NK-92 treated with Interleukin-12 subunit alpha and Interleukin-12 subunit beta, amount 100 ng/mL, for 24 hours (cell line): ENCODE measurements at regions not wholly inside any gene's neighbourhood (a gene's known extent, or its start where the extent isn't known, plus 50 kb on each side); places are given as distances from the start of the nearest gene placed in this dataset.
"Not testable (repeated sequence)": the region's sequence is repeated elsewhere in the genome, so short reads cannot be mapped to it uniquely, and the experiment has no call there.

ENCODE experiments used
- DNase-seq: peaks from one replicate; lab custom pipeline; 2025; lab: John Stamatoyannopoulos, UW

DNA sequence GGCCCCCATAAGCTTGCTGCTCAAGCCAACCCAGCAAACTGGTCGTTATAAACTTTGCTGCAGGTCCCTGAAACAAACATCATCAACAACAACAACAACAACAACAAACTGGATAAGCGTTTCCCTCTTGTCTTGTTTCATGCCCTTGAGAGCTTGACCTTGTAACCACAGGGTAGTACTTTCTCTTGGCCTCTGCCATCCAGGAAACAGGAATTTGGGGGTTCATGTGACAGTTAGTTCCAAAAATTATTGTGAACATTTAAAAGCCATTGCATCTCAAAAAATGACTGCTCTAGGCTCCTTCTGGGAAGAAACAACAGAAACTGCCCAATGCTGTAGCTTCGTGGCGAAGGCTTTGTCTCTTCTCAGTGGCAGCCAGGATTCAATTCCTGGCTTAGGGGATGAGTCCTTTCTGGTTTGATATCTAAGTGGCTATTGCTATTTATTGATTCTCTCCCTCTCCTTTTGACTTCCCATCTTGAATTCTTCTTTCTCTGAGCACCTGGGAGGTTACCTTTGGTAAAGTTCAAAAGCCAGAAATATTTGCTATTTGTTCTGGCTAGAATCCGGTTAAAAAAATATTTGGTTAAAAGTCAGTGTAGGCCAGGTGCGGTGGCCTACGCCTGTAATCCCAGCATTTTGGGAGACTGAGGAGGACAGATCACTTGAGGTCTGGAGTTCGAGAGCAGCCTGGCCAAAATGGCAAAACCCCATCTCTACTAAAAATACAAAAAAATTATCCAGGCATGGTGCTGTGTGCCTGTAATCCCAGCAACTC is 52.0 kb upstream of the CPM start:
- DNase-seq = no peak

DNA sequence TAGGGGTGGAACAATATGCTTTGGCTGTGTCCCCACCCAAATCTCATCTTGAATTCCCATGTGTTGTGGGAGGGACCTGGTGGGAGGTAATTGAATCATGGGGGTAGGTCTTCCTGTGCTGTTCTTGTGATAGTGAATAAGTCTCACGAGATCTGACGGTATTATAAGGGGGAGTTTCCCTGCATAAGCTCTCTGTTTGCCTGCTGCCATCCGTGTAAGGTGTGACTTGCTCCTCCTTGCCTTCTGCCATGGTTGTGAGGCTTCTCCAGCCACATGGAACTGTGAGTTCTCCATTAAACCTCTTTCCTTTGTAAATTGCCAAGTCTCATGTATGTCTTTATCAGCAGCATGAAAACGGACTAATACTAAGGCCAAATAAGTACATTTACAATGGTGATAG is 64.6 kb upstream of the CPM start:
- DNase-seq = not testable (repeated sequence)

DNA sequence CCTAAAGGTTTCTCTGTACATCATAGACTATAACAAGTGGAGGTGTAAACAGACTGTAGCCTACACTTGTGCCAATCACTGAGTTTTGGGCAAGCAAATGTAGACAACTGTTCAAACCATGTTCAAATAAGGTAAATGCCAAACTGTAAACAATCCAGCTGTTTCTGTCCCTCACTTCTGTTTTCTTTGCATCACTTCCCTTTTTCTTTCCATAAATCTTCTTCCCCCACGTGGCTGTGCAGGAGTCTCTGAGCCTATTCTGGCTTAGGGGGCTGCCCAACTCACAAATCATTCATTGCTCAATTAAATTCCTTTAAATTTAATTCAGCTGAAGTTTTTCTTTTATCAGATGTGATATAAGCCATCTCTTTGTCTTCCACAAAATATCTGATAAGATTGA is 65.1 kb upstream of the CPM start:
- no peak for DNase-seq

DNA sequence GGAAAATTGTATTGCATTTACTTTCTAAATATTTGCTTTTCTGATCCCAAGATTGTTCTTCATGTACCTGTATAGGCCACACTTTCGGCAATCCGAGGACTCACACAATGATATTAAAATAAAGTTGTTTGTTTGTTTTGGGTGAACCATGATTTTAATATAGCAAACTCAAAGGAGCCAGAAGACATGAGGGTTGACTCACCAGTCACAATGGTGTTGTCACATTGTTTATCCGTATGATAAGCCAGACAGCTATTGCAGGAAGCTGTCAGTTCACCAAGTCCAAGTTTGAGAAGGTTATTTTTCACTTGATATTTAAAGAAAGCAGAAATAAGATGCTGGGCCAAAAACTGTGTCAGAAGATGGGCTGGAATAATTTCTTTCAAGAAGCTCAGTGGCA is 67.1 kb upstream of the CPM start:
- no peak for DNase-seq

DNA sequence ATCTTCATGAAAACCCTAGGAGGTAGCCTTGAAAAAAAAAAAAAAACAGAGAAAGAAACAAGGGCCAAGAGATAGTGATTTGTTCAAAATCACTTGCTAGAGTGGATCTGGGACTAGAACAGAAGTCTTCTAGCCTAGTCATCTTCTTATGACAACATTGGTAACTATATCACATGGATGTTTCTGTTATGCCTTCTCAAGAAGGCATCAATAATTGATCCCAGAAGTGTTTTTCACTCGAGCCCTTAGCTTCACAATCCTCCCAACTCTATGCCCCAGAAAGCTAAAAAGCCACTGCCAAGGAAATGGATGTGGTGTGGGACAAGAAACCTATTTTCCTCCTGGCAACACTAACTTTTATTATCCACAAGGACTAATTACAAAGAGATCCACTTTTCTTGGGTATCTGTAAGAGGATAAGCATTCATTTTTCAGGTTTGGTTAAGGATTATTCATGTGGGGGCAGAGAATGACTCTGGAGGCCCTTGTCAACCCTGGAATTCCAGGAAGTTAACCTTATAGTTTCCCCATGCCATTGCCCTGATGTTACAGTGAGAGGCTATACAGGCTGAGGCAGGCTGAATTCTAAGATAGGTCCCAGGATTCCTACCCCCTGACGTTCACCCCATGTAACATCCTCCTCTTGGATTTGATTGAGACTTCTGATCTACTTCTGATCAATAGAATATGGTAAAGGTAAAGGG is 67.7 kb upstream of the CPM start:
- DNase-seq = no peak

DNA sequence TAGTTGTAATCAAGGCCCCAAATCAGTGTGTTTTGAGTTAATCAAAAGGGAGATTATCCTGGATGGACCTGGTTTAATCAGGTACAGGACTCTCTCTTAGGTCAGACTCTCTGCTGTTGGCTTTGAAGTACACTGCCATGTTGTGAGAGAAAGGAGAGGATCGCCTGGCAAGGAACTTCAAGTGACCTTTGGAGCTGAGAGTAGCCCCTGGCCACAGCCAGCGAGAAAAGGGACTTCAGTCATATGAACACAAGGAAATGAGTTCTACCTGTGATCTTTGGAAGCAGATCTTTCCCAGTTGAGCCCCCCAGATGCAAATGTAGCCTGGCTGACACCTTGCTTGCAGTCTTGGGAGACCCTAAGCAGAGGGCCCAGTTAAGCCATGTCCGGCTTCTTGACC is 68.3 kb upstream of the CPM start:
- no peak for DNase-seq

DNA sequence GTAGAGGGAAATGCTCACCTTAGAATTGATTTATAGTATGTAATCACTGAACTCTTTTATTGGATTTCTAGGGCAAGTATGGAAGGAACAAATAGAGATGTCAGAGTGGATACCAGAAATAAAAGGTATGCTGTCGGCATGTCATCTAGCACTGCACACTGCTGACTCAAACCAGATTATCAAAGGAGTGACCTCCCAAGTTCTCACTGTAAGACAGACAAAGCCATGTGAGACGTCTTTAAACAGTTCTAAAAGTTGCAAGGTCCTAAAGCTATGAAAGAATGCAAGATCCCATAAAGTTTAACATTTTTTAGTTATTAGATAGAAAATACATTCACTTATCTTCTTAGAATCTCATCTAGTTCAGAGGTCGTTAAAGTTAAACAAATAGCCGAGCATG is 70.0 kb upstream of the CPM start:
- no peak for DNase-seq

DNA sequence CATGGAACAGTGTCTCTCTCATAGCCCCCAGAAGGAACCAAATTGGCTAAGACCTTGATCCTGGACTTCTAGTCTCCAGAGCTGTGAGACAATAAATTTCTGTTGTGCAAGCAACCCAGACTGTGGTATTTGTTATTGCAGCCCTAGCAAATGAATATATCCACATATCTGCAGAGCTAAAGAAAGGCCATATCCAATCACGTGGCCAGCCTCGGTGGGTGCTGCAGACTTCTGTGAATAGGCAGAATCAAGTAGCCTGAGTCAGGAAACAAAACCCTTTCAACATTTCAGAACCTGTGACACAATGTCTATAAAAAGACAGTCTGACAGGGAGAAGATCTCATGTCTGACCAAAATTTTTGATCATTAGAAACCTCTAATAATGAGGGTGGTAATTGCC is 71.0 kb upstream of the CPM start:
- DNase-seq = no peak

DNA sequence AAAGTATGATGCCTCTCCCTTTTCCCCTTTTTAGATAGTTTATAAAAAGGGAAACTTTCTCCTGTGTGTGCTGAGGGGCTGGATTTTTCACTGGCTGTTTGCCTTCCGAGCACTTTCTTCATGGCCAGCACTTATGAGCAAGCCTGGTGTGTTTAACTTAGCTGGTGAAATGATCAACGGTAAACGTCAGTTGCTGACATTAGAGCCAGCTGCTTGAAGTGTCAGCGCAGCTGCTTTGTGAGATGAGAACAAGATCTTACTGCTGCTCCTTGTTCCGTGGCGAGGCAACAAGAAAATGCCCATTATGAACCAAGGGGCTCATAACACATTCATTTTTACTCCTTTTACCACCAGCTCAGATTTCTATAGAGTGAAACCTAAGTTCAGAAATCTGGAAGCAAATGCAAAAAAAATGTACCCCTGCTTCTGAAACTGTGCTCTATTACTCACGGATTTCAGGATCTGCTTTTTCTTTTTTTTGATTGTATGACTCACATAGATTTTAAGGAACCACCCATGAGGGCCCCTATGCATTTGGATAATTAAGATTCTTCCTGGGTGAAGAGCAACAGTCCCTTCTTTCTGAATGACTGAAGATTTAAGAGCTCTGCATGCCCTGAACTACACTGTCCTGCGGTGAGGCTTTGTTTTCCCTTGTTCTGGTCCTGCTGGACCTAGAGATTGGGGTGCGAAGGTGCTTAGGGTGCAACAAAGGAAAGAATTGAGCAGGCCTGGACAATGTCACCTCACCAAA is 74.3 kb upstream of the CPM start:
- DNase-seq = no peak

DNA sequence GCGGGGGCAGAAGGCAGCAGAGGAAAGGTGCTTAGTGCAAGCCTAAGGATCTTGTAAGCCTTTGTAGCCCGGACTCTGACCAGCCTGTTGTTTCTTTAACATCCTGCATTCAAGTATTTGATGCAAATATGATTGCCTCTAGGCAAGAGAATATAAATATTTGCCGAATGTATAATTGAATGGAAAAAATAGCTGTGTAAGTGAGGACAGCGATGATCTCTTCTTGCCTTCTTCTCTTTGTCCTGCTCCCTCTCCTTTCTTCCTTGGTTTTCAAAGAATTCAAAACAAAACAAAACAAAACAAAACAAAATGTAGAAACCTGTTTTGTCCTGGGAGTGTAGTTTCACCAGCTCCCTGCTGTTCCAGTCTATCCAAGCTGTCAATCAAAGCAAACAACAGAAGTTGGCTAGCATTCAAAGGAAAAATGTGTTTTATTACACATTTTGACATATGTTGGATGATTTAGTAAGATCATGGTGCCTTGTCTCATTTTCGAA is 74.9 kb upstream of the CPM start:
- no peak for DNase-seq

DNA sequence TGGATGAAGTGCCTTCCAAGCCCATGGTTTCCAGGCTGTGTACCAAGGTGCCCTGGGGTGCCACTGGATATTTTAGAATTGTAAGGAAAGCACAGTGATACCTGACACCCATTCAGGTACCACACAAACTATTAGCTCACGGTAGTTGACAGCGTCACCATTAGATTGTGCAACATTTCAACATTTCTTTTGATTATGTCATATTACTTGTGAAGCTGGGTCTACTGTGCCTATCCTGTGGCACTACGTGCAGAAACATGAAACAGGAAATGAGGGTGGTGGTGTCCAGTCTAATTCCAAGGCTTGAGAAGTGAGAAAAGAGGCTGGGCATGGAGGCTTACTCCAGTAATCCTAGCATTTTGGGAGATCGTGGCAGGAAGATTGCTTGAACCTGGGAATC is 75.5 kb upstream of the CPM start:
- no peak for DNase-seq

DNA sequence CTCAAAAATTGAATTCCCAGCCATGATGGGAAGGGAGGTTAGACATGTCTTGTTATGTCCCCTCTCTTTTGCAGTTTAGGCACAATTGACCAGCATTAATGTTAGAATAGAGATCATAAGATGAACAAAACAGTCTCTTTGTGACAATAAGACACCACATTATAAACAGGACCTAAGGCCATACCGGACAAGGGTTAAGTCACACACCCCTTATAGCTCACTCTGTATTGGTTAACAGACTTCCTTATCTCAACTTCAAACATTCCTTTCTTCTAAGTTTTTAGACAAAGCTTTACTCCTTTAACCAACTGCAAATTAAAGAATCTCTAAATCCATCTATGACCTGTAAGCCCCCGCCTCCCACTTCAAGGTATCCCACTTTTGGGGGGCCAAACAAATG is 81.1 kb upstream of the CPM start:
- DNase-seq = no peak

DNA sequence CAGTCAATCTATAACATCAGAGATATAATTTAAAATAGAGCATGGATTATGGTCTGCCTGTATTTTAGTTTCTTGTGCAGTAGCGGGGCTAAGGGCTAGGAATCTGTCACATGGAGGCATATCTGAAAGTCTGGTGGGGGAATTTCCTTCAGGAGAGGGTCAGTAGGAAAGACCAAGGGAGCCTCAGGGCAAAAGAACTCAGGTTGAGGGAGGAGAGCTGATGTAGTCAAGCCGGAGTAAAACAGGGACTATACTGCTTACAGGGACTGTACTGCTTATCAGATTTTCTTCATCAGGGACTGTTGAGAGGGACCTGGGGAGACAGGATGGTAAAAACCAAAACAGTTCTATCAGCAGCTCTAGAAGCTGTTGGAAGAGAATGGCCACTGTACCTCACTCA is 82.0 kb upstream of the CPM start:
- no peak for DNase-seq

DNA sequence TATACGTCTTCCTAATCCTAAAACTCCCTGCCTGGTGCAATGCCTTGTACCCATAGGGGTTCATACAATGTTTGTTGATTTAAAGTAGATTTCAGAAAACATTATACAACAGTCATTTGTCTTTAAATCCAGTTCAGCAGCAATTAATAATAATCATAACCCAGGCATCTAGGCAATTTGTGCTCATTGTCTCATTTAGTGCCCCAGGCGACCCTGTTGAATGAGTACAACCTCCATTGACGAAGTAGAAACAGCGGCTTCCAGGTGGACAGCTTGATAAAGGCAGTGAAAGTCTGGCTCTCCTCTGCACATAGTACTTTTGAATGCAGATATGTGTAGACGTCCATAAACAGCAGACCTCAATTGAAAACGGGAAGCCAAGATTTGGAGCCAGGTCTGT is 82.9 kb upstream of the CPM start:
- no peak for DNase-seq

DNA sequence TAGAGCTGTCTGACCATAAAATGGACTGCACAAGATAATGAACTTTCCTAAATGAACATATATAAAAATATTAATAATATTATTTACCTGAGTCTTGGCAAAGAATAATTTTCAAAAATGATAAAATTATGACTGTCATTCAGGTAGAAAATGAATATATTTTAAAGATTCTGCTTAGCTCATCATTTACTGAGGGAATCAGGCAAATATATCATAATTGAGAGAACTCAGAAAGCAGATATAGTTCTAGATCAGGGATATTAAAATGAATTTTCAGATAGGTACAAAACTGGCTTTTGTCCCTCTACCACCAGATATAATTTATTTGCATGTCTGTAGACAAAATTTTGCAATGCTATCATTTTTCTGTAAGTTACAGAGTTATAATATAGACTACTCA is 86.1 kb upstream of the CPM start:
- DNase-seq = no peak

DNA sequence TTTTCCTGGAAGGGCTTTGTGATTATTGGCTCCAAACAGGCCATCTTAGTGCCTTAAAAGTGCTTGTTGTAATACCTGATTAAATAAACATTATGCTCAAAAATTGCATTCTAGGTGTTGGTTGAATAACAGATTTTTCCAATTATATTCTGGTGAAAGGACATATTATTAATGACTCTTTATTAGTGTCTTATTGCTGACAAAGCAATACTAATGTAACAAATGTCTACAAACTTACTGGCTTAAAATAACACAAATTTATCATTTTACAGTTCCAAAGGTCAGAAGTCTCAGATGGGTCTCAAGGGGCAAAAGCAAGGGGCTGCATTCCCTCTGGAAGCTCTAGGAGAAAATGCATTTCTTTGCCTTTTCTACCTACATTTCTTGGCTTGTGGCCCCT is 86.9 kb upstream of the CPM start:
- DNase-seq = no peak

DNA sequence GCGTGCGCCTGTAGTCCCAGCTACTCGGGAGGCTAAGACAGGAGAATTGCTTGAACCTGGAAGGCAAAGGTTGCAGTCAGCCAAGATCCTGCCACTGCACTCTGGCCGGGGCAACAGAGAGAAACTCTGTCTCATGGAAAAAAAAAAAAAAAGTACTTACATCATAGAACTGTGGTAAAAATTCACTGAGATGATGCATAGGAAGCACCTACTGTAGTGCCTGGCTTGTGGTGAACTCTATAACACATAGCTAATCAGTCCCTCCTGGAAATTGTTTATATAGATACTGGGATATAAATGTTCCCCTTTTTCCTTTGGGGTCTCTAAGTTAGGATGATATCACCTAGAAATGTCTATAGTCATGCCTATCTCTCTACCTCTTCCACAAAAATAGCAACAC is 89.7 kb upstream of the CPM start:
- no peak for DNase-seq

DNA sequence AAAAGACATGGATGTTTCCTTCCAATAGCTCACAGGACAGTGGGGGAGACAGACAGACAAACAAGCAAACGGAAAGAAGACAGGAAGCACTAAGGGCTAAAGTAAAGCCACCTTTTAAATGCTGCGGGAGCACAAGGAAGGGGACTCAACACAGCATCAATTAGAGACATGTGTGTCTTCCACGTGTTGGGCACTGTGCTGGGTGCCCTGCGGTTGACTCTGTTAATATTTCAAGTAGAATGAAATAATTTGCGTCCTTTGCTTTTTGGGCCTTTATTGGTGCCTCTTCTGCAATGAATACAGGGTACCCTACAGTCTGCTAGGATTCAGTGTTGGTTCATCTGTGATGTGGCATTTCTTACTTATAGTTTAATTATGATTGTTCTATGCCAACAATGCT is 90.9 kb upstream of the CPM start:
- no peak for DNase-seq

DNA sequence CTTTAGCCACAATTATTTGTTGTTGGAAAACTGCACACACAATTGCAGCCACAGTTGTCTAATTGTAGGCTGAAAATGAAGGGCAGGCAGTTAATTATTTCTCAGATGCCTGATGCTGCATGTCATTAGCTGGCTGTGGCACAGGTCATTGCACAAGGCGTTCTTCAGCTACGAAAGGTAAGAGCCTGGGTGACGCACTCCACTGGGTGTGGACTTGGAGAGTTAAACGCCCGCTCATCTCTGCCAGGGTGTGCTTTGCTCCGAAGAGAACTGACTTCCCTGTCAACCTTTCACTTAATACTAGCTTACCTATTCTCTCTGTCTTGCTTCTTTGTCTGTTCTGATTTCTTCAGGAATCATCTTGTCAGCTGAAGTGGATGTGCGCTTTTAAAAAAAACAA is 91.4 kb upstream of the CPM start:
- no peak for DNase-seq

DNA sequence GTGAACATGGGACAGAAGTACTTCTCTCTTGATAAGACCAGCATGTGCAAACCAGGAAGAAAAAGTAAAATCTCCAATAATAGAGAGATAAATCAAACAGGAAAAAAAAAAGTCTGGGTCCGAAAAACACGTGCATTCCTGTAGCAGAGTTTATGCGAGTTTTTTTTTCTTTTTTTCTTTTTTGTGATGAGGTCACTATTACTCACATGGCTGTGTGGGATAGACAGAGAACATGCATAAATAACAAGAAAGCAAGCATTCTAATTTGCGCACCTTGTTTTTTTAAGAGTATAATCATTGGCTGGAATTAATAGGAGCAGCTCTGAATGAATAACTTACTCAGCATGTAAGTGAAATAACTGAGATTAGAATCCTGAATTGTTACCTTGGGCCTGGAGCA is 91.9 kb upstream of the CPM start:
- no peak for DNase-seq

DNA sequence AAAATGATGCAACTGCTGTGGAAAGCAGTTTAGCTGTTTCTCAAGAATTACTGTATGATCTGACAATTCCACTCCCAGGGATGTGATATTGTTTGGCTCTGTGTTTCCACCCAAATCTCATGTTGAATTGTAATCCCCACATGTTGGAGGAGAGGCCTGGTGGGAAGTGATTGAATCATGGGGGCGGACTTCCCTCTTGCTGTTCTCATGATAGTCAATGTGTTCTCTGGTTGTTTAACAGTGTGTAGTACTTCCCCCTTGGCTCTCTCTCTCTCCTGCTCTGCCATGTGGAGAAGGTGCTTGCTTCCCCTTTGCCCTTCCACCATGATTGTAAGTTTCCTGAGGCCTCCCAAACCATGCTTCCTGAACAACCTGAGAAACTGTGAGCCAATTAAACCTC is 93.4 kb upstream of the CPM start:
- no peak for DNase-seq

DNA sequence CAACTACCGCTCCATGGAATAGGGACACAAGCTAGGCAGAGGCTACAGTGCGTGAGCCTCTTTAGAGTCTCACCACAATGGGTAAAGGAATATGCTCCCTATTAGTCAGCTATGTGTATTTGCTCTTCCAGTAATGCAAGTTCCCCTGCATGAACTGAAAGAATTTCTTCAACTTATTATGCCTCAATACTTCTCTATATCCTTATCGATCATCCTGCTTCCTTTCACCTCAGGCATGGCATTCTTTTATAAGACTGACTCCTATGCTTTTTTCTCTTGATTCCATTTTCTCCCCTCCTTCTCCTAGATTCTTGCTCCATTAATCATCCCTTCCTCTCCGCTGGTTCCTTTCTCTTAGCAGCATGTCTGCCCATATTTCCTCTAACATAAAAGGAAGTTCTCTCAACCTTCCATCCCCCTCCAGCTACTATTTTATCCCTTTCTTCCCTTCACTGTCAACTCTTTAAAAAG is 94.5 kb upstream of the CPM start:
- no peak for DNase-seq
